PFSK-1 (cell line): ENCODE measurements at regions not wholly inside any gene's neighbourhood (a gene's known extent, or its start where the extent isn't known, plus 50 kb on each side); places are given as distances from the start of the nearest gene placed in this dataset.

Experiments used
- FOXP2 ChIP-seq: optimal IDR thresholded peaks from 2 replicates; pipeline ENCODE3; 2011; ENCODE audit warnings: borderline replicate concordance, control low read depth, inconsistent platforms; ENCODE audit not compliant: insufficient read depth; ENCODE audit errors: extremely low read length, extremely low read depth
- POLR2AphosphoS5 ChIP-seq: IDR thresholded peaks from 2 replicates; pipeline ENCODE4 v1.6.1; 2012; ENCODE audit warnings: low read depth, mild to moderate bottlenecking, control low read depth, low read length, moderate library complexity
- REST ChIP-seq, 2 experiments: IDR thresholded peaks; 2 replicates each; pipeline versions ENCODE4 v1.6.1 to v1.8.0; 2011 to 2012; ENCODE audit warnings: low read depth in 2 of 2, low read length in 2 of 2, control low read depth in 1 of 2, inconsistent platforms in 1 of 2, mild to moderate bottlenecking in 1 of 2, moderate library complexity in 1 of 2; ENCODE audit not compliant: insufficient read depth in 1 of 2
- SIN3A ChIP-seq: IDR thresholded peaks from 2 replicates; pipeline ENCODE4 v1.6.1; 2012; ENCODE audit warnings: mild to moderate bottlenecking, low read length, moderate library complexity, borderline replicate concordance; ENCODE audit not compliant: insufficient read depth
- TAF1 ChIP-seq: IDR thresholded peaks from 2 replicates; pipeline ENCODE4 v1.6.1; 2012; ENCODE audit warnings: low read length, control low read depth, borderline replicate concordance; ENCODE audit not compliant: insufficient read depth

- TF ChIP-seq POLR2AphosphoS5: no peak
- no peak for TF ChIP-seq TAF1
- no peak for TF ChIP-seq SIN3A
- TF ChIP-seq FOXP2: no peak
- TF ChIP-seq REST (IDR thresholded peaks at IDR 0.05; ENCODE audit: insufficient read depth in 1 of 2, low read depth in 2 of 2, low read length in 2 of 2): no peak
Observed at GRCh38 chr13:92976657-92977056, 249.9 kb upstream of the GPC6 start.

GRCh38 chr13:92984151-92984550, 242.5 kb upstream of the GPC6 start:
- TF ChIP-seq REST (IDR thresholded peaks at IDR 0.05; ENCODE audit: insufficient read depth in 1 of 2, low read depth in 2 of 2, low read length in 2 of 2): no peak
- TF ChIP-seq SIN3A: no peak
- TF ChIP-seq FOXP2: no peak
- TF ChIP-seq TAF1: no peak
- TF ChIP-seq POLR2AphosphoS5: no peak

- no peak for TF ChIP-seq POLR2AphosphoS5
- TF ChIP-seq TAF1: no peak
- no peak for TF ChIP-seq REST (IDR thresholded peaks at IDR 0.05; ENCODE audit: insufficient read depth in 1 of 2, low read depth in 2 of 2, low read length in 2 of 2)
Observed at GRCh38 chr13:92989301-92989700, 237.3 kb upstream of the GPC6 start.

- no peak for TF ChIP-seq SIN3A
- TF ChIP-seq REST (IDR thresholded peaks at IDR 0.05; ENCODE audit: insufficient read depth in 1 of 2, low read depth in 2 of 2, low read length in 2 of 2): no peak
- TF ChIP-seq FOXP2: no peak
- no peak for TF ChIP-seq TAF1
- no peak for TF ChIP-seq POLR2AphosphoS5
Observed at GRCh38 chr13:92991692-92992091, 234.9 kb upstream of the GPC6 start.

- TF ChIP-seq TAF1: no peak
- no peak for TF ChIP-seq SIN3A
- TF ChIP-seq POLR2AphosphoS5: no peak
- no peak for TF ChIP-seq FOXP2
- TF ChIP-seq REST (IDR thresholded peaks at IDR 0.05; ENCODE audit: insufficient read depth in 1 of 2, low read depth in 2 of 2, low read length in 2 of 2): no peak
Observed at GRCh38 chr13:92994056-92994455, 232.6 kb upstream of the GPC6 start.
